Fibroblast of villous mesenchyme (primary cell): ENCODE measurements at regions not wholly inside any gene's neighbourhood (a gene's known extent, or its start where the extent isn't known, plus 50 kb on each side); places are given as distances from the start of the nearest gene placed in this dataset.

Experiments
- DNase-seq: peaks from one replicate; pipeline ENCODE4 v3.0.0-alpha.2; 2010; ENCODE audit warnings: low read depth
- H3K4me3 ChIP-seq: 2 replicates; pipeline ENCODE4 v1.5.1; 2011; ENCODE audit warnings: low read depth, mild to moderate bottlenecking, low read length
- CTCF ChIP-seq: IDR thresholded peaks from 2 replicates; pipeline ENCODE4 v1.5.1; 2012; ENCODE audit warnings: low read depth, mild to moderate bottlenecking, low read length; ENCODE audit not compliant: insufficient read depth

DNA sequence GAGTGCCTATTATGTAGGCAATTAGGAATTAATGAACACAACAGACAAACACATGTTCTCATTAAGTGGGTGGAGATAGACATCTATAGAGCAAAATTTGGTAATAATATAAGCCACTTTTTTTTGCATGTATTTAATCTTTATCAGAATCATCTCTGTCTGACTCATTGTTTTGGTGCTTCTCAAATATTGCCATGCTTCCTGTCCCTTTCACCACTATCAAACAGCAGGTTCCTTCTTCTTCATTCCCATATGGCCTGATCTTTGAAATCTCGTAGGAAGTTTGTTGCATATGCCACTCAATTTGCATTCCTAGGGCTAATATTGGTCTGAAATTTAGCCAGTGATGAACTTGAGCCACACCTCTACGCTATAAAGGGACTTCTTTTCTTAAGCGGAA lies 128.9 kb upstream of the SPEF2 start:
- no peak for DNase-seq
- H3K4me3 ChIP-seq = no peak overlapping the region
- TF ChIP-seq CTCF = no peak

DNA sequence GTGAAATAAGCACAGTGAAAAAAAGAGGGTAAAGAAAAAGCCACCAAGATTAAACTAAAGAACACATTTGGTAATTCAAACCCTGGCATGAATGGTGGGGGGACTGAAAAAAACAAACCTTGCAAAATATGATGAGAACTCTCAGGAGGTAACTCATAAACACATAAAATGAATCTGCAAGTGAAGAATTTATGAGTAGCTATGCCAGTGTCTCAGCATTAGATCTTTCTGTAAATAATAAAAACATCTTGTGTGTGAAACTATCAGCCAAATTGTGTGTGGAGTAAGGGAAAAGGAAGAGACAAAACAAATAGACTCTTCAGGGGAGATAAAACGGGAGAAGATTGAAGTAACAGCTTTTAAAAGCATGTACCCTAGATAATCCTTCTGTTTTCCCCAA lies 129.6 kb upstream of the SPEF2 start:
- TF ChIP-seq CTCF = no peak
- H3K4me3 ChIP-seq = no peak overlapping the region
- DNase-seq = peak; percentile 87

- no peak overlapping the region for H3K4me3 ChIP-seq
- DNase-seq = peak; percentile 96
- no peak for TF ChIP-seq CTCF
Observed at GRCh38 chr5:35487233-35488025, 130.2 kb upstream of the SPEF2 start.

GRCh38 chr5:35485487-35485886 lies 132.2 kb upstream of the SPEF2 start:
- no peak overlapping the region for H3K4me3 ChIP-seq
- TF ChIP-seq CTCF = no peak
- DNase-seq = no peak

GRCh38 chr5:35484241-35484640 lies 133.4 kb upstream of the SPEF2 start:
- no peak for TF ChIP-seq CTCF
- DNase-seq = no peak
- H3K4me3 ChIP-seq = no peak overlapping the region

GRCh38 chr5:35483780-35484179 lies 133.9 kb upstream of the SPEF2 start:
- H3K4me3 ChIP-seq = no peak overlapping the region
- no peak for TF ChIP-seq CTCF
- no peak for DNase-seq

- TF ChIP-seq CTCF = no peak
- peak; percentile 88 for DNase-seq
- no peak overlapping the region for H3K4me3 ChIP-seq
Observed at GRCh38 chr5:35483191-35483590, 134.5 kb upstream of the SPEF2 start.
